ENCODE measurements at regions not wholly inside any gene's neighbourhood (a gene's known extent, or its start where the extent isn't known, plus 50 kb on each side); places are given as distances from the start of the nearest gene placed in this dataset.

- TF ChIP-seq POLR2A (IDR thresholded peaks at IDR 0.05), result no peak
- TF ChIP-seq CTCF (IDR thresholded peaks at IDR 0.05), result no peak
Observed at GRCh38 chr16:87150262-87150661, 166.9 kb downstream of the C16orf95 start.

Data from vagina (tissue), 2 donors.